HL-60 (cell line): ENCODE measurements at regions not wholly inside any gene's neighbourhood (a gene's known extent, or its start where the extent isn't known, plus 50 kb on each side); places are given as distances from the start of the nearest gene placed in this dataset.

Experiments
- DNase-seq, 2 experiments: peaks; one replicate each; pipeline ENCODE4 v3.0.0-alpha.2; 2010 to 2020; ENCODE audit warnings: low read depth in 1 of 2, low spot score in 1 of 2
- H3K27ac ChIP-seq: fragments of 250-450 bp; sonication (Bioruptor Pico); replicated peaks from 2 replicates; pipeline ENCODE4 v1.5.1; 2020; ENCODE audit warnings: mild to moderate bottlenecking, moderate library complexity
- H3K27me3 ChIP-seq: fragments of 250-450 bp; sonication (Bioruptor Pico); 2 replicates; pipeline ENCODE4 v1.5.1; 2021; ENCODE audit warnings: mild to moderate bottlenecking, moderate library complexity; ENCODE audit not compliant: insufficient read depth, poor library complexity, severe bottlenecking
- H3K4me3 ChIP-seq: replicated peaks from 2 replicates; pipeline ENCODE4 v1.5.1; 2011; ENCODE audit warnings: mild to moderate bottlenecking, control low read depth, low read length; ENCODE audit not compliant: insufficient read depth
- GABPA ChIP-seq: IDR thresholded peaks from 2 replicates; pipeline ENCODE4 v1.6.1; 2012; ENCODE audit warnings: low read depth
- POLR2AphosphoS5 ChIP-seq: IDR thresholded peaks from 2 replicates; pipeline ENCODE4 v1.6.1; 2012; ENCODE audit warnings: low read depth
- SPI1 ChIP-seq: IDR thresholded peaks from 2 replicates; pipeline ENCODE4 v1.6.1; 2012; ENCODE audit warnings: low read depth, mild to moderate bottlenecking, borderline replicate concordance
- TF ChIP-seq, protein P1 (sequence below): IDR thresholded peaks from 2 replicates; pipeline ENCODE4 v1.6.1; 2012; ENCODE audit warnings: low read depth; ENCODE audit not compliant: insufficient replicate concordance
- TF ChIP-seq, protein P2 (sequence below): IDR thresholded peaks from one replicate; pipeline ENCODE4 v1.5.1; 2011; ENCODE audit warnings: low read length, control low read depth, inconsistent platforms; ENCODE audit not compliant: insufficient read depth

DNA sequence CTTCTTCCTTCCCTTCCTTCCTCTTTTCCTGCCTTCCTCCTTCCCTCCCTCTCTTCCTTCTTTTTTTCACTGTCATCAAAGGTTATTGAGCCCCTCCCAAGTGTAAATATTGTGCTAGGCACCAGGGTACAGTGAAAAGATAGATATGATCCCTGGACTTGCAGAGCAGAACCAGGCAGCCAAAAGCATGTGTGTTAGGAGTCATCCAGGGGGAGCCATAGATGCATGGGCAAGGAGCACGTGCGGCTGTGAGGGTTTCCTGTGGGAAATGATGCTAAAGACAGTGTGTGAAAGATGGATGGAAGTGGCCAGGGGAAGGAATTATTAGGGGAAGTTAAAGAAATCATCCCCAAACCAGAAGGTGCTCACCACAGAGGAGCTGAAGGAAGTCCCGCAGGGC, 65.2 kb downstream of the NR2F2 start:
- Histone ChIP-seq H3K27ac (no peak overlapping the region), H3K27me3 (no peaks in the 10 kb centered on the region), H3K4me3 (no peak overlapping the region)
- DNase-seq, result no peak
- no peak for TF ChIP-seq POLR2AphosphoS5
- TF ChIP-seq, protein P1, sequence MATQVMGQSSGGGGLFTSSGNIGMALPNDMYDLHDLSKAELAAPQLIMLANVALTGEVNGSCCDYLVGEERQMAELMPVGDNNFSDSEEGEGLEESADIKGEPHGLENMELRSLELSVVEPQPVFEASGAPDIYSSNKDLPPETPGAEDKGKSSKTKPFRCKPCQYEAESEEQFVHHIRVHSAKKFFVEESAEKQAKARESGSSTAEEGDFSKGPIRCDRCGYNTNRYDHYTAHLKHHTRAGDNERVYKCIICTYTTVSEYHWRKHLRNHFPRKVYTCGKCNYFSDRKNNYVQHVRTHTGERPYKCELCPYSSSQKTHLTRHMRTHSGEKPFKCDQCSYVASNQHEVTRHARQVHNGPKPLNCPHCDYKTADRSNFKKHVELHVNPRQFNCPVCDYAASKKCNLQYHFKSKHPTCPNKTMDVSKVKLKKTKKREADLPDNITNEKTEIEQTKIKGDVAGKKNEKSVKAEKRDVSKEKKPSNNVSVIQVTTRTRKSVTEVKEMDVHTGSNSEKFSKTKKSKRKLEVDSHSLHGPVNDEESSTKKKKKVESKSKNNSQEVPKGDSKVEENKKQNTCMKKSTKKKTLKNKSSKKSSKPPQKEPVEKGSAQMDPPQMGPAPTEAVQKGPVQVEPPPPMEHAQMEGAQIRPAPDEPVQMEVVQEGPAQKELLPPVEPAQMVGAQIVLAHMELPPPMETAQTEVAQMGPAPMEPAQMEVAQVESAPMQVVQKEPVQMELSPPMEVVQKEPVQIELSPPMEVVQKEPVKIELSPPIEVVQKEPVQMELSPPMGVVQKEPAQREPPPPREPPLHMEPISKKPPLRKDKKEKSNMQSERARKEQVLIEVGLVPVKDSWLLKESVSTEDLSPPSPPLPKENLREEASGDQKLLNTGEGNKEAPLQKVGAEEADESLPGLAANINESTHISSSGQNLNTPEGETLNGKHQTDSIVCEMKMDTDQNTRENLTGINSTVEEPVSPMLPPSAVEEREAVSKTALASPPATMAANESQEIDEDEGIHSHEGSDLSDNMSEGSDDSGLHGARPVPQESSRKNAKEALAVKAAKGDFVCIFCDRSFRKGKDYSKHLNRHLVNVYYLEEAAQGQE, result no peak
- TF ChIP-seq, protein P2, sequence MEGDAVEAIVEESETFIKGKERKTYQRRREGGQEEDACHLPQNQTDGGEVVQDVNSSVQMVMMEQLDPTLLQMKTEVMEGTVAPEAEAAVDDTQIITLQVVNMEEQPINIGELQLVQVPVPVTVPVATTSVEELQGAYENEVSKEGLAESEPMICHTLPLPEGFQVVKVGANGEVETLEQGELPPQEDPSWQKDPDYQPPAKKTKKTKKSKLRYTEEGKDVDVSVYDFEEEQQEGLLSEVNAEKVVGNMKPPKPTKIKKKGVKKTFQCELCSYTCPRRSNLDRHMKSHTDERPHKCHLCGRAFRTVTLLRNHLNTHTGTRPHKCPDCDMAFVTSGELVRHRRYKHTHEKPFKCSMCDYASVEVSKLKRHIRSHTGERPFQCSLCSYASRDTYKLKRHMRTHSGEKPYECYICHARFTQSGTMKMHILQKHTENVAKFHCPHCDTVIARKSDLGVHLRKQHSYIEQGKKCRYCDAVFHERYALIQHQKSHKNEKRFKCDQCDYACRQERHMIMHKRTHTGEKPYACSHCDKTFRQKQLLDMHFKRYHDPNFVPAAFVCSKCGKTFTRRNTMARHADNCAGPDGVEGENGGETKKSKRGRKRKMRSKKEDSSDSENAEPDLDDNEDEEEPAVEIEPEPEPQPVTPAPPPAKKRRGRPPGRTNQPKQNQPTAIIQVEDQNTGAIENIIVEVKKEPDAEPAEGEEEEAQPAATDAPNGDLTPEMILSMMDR, result no peak
- TF ChIP-seq GABPA, result no peak

DNA sequence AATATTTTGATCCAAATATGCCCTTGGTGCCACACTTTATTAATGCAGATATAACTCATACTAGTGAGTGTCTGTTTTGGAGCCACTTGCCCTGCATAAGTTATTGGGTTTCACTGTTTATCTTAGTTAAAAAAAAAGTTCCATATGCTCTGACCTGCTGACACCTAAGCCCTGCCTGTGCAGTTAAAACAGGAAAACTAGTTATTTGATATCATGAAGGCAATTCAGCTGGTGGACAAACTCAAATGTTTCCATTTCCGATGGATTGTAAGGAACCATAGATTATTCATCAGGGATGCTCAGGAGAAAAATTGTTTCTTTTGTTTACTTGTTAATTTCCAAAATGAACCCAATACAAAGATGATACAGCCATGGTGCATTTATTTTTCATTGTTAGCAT, 68.3 kb downstream of the NR2F2 start:
- Histone ChIP-seq H3K27me3 (no peaks in the 10 kb centered on the region), H3K27ac (no peak overlapping the region), H3K4me3 (no peak overlapping the region)
- DNase-seq, result no peak
- no peak for TF ChIP-seq POLR2AphosphoS5
- TF ChIP-seq, protein P2, result no peak
- TF ChIP-seq GABPA, result no peak
- no peak for TF ChIP-seq SPI1
- TF ChIP-seq, protein P1, result no peak

DNA sequence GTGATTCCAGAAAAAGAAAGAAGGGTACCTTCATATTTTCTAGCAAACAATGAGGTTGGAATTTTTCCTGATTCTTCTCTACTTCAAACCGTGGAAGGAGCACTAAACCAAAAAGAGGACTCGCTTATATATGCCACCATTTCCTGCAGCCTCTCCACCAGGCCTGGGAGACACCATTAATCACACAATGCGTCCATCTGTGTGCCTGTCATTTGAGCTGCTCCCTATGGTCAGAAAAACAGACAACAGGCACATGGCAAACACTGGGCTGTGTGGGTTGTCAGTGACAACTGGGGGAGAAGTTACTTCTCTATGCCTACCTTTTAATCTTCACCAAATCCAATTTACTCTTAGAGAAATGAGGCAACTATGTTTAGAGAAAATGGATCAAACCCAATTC, 71.9 kb downstream of the NR2F2 start:
- no peak overlapping the region for H3K4me3 ChIP-seq
- DNase-seq, result no peak
- no peaks in the 10 kb centered on the region for H3K27me3 ChIP-seq
- TF ChIP-seq SPI1 (no peak), GABPA (no peak), POLR2AphosphoS5 (no peak)
- TF ChIP-seq, protein P2, result no peak
- TF ChIP-seq, protein P1, result no peak
- no peak overlapping the region for H3K27ac ChIP-seq
